Spleen (tissue), 7 donors: ENCODE measurements at regions not wholly inside any gene's neighbourhood (a gene's known extent, or its start where the extent isn't known, plus 50 kb on each side); places are given as distances from the start of the nearest gene placed in this dataset.

ENCODE experiments used
- CTCF ChIP-seq, 11 experiments: fragments of 200-600 bp in 7 of 11; fragments of 450-650 bp in 4 of 11; sonication (generic) in 4 of 11; IDR thresholded peaks in 8 of 11; conservative IDR thresholded peaks in 3 of 11; 1 replicate in 7 of 11; 2 replicates in 4 of 11; pipeline versions ENCODE4 v1.4.0 to v1.8.0; 2016 to 2021; ENCODE audit warnings: antibody characterized with exemption in 11 of 11, inconsistent platforms in 4 of 11, mild to moderate bottlenecking in 1 of 11
- POLR2A ChIP-seq, 3 donors: fragments of 450-650 bp; IDR thresholded peaks; one replicate each; pipeline ENCODE4 v1.5.1; 2017; ENCODE audit warnings: antibody characterized with exemption in 3 of 3, mild to moderate bottlenecking in 1 of 3
- donor health status: DM: no; HTN: no; CAD: no; lungs with moderate emphysema.
- donor health status: DM: no; HTN: no; CAD: no.
- donor health status: DM: no; HTN: no; CAD: no.

GRCh38 chr1:217181176-217181746 is 449.6 kb downstream of the GPATCH2 start:
- TF ChIP-seq CTCF (IDR thresholded peaks at IDR 0.05 in 8 of 11, conservative IDR thresholded peaks at IDR 0.05 in 3 of 11), result no peak
- no peak for TF ChIP-seq POLR2A (IDR thresholded peaks at IDR 0.05)
